ENCODE measurements at regions not wholly inside any gene's neighbourhood (a gene's known extent, or its start where the extent isn't known, plus 50 kb on each side); places are given as distances from the start of the nearest gene placed in this dataset.

DNA sequence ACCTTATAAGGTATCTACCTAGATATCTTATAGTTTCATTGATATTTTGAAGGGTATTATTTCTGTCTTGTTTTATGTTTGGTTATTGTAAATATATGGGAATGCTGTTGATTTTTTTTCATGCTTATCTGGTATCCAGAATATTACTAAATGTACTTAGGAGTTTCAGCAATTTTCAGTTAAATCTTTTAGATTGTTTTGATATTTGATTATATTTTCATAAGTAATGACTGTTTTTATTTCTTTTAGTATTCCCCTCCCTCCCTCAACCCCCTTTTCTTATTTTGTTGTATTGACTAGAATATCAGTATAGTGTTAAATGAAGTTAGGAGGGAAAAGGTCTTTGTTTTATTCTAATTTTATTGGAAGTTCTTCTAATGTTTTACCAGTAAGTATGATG lies 344.4 kb upstream of the PROX1 start:
- TF ChIP-seq EZH2phosphoT487 (IDR thresholded peaks at IDR 0.05; ENCODE audit: borderline replicate concordance, low read length) (no peak), EZH2 (IDR thresholded peaks at IDR 0.05; ENCODE audit: low read length, unreplicated experiment) (no peak)
- TF ChIP-seq, protein P1, sequence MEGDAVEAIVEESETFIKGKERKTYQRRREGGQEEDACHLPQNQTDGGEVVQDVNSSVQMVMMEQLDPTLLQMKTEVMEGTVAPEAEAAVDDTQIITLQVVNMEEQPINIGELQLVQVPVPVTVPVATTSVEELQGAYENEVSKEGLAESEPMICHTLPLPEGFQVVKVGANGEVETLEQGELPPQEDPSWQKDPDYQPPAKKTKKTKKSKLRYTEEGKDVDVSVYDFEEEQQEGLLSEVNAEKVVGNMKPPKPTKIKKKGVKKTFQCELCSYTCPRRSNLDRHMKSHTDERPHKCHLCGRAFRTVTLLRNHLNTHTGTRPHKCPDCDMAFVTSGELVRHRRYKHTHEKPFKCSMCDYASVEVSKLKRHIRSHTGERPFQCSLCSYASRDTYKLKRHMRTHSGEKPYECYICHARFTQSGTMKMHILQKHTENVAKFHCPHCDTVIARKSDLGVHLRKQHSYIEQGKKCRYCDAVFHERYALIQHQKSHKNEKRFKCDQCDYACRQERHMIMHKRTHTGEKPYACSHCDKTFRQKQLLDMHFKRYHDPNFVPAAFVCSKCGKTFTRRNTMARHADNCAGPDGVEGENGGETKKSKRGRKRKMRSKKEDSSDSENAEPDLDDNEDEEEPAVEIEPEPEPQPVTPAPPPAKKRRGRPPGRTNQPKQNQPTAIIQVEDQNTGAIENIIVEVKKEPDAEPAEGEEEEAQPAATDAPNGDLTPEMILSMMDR (conservative IDR thresholded peaks at IDR 0.05; ENCODE audit: low read depth, low read length): no peak
- CTCF ChIA-PET: no interaction called here
- POLR2A ChIA-PET (ENCODE audit: unreplicated experiment): no interaction called here
- Histone ChIP-seq H3K4me1 (ENCODE audit: insufficient read depth, low read length) (no peaks in the 10 kb centered on the region), H3F3A (ENCODE audit: low read length, unreplicated experiment) (no peaks in the 10 kb centered on the region), H4K20me1 (ENCODE audit: low read length) (no peaks in the 10 kb centered on the region), H2AFZ (ENCODE audit: low read length) (no peak overlapping the region), H3K36me3 (ENCODE audit: low read depth, low read length) (no peaks in the 10 kb centered on the region), H3K4me3 (ENCODE audit: low read length) (no peak overlapping the region), H3K9me3 (ENCODE audit: low read length) (no peaks in the 10 kb centered on the region), H3K79me2 (ENCODE audit: low read length) (no peaks in the 10 kb centered on the region), H3K9me2 (replicated peaks; ENCODE audit: low read length) (no peaks in the 10 kb centered on the region), H3K27ac (ENCODE audit: low read length) (no peak overlapping the region), H3K4me2 (ENCODE audit: low read length) (no peak overlapping the region), H3K27me3 (ENCODE audit: low read length) (peaks cover 23% of the 10 kb centered on the region), H3K9ac (ENCODE audit: low read length) (no peak overlapping the region)
- ATAC-seq: no peak
- BruUV-seq (replicated peaks): no TSS peak
- DNase-seq: no peak
- intact Hi-C loops (cut with micrococcal nuclease): no loop called here

DNA sequence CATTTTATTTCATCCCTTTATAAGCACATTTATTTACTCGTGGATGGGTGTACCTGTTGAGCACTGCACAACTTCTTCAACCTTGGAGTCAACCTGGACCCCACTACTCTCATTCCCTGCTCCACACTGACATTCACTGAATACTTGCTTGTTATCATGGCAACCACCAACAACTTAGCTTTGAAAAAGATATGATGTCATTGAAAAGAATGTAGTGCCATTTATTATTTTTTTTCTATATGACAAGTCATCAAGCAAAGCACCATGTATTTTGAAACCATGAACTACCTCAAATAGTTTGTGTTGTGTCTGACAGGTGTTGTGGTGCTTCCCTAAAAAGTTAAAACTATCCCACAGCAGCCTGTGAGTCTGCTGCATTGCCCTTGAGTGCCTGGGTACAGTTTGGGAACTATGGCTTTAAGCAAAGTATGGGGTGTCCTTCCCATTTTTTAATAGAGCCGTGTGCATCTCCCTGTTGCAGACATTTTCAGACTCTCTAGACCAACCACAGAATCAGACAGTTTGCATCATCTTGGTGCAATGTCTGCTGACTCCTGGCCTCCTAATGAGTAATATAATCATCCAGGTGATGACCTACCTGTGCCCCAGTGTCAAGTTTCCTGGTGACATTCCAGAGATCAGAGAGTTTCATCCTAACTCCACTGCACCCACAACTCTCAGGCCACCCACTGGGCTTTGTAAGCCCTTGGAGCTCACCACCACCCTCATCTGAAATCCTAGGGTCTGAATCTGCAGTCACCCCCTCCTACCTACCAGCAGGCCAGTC lies 339.7 kb upstream of the PROX1 start:
- Histone ChIP-seq H3K27ac (ENCODE audit: low read length) (no peak overlapping the region), H3K79me2 (ENCODE audit: low read length) (no peaks in the 10 kb centered on the region), H3K9me2 (replicated peaks; ENCODE audit: low read length) (no peaks in the 10 kb centered on the region), H3K36me3 (ENCODE audit: low read depth, low read length) (no peaks in the 10 kb centered on the region), H3K4me1 (ENCODE audit: insufficient read depth, low read length) (no peaks in the 10 kb centered on the region), H3K4me3 (ENCODE audit: low read length) (no peak overlapping the region), H3K27me3 (ENCODE audit: low read length) (peaks cover 47% of the 10 kb centered on the region), H2AFZ (ENCODE audit: low read length) (no peak overlapping the region), H3F3A (ENCODE audit: low read length, unreplicated experiment) (no peaks in the 10 kb centered on the region), H3K9ac (ENCODE audit: low read length) (no peak overlapping the region), H3K4me2 (ENCODE audit: low read length) (no peak overlapping the region), H4K20me1 (ENCODE audit: low read length) (no peaks in the 10 kb centered on the region), H3K9me3 (ENCODE audit: low read length) (no peaks in the 10 kb centered on the region)
- TF ChIP-seq EZH2phosphoT487 (IDR thresholded peaks at IDR 0.05; ENCODE audit: borderline replicate concordance, low read length) (no peak), EZH2 (IDR thresholded peaks at IDR 0.05; ENCODE audit: low read length, unreplicated experiment) (no peak)
- TF ChIP-seq, protein P1 (conservative IDR thresholded peaks at IDR 0.05; ENCODE audit: low read depth, low read length): no peak
- no TSS peak for BruUV-seq (replicated peaks)
- DNase-seq: no peak
- no peak for ATAC-seq
- CTCF ChIA-PET: no interaction called here
- intact Hi-C loops (cut with micrococcal nuclease): no loop called here
- POLR2A ChIA-PET (ENCODE audit: unreplicated experiment): no interaction called here

DNA sequence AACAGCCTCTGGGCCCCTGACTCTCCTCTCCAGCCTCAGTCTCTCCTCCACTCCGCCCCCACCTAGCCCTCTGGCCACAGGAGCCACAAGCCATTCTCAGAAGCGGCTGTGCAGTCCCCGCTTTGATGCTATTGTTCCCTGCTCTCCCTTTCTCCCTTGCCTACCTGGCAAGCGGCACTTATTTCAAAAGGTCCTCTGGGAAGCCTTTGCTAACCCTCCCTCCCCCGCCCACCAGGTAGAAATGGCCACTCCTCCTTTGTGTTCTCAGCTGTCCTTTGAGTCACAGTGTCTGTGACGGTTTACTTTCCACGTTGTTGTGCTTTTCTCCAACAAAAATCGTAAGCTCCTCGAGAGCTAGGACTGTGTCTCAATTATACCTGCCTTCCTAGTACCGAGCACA lies 338.4 kb upstream of the PROX1 start:
- intact Hi-C loops (cut with micrococcal nuclease): no loop called here
- H2AFZ ChIP-seq (ENCODE audit: low read length): no peak overlapping the region
- ChIA-PET CTCF (no interaction called here), POLR2A (ENCODE audit: unreplicated experiment) (no interaction called here)
- H3K27ac ChIP-seq (ENCODE audit: low read length): no peak overlapping the region
- no peak for DNase-seq
- no peaks in the 10 kb centered on the region for H3F3A ChIP-seq (ENCODE audit: low read length, unreplicated experiment)
- H4K20me1 ChIP-seq (ENCODE audit: low read length): no peaks in the 10 kb centered on the region
- no peaks in the 10 kb centered on the region for H3K9me3 ChIP-seq (ENCODE audit: low read length)
- TF ChIP-seq, protein P1 (conservative IDR thresholded peaks at IDR 0.05; ENCODE audit: low read depth, low read length): no peak
- TF ChIP-seq EZH2 (IDR thresholded peaks at IDR 0.05; ENCODE audit: low read length, unreplicated experiment): no peak
- H3K4me3 ChIP-seq (ENCODE audit: low read length): no peak overlapping the region
- no peaks in the 10 kb centered on the region for H3K4me1 ChIP-seq (ENCODE audit: insufficient read depth, low read length)
- ATAC-seq: no peak
- no TSS peak for BruUV-seq (replicated peaks)
- no peak overlapping the region for H3K9ac ChIP-seq (ENCODE audit: low read length)
- no peaks in the 10 kb centered on the region for H3K9me2 ChIP-seq (replicated peaks; ENCODE audit: low read length)
- no peak overlapping the region for H3K4me2 ChIP-seq (ENCODE audit: low read length)
- no peaks in the 10 kb centered on the region for H3K36me3 ChIP-seq (ENCODE audit: low read depth, low read length)
- H3K27me3 ChIP-seq (ENCODE audit: low read length): peaks cover 57% of the 10 kb centered on the region
- no peaks in the 10 kb centered on the region for H3K79me2 ChIP-seq (ENCODE audit: low read length)

Measured in PC-3 (cell line).